NT2/D1 (cell line): ENCODE measurements at regions not wholly inside any gene's neighbourhood (a gene's known extent, or its start where the extent isn't known, plus 50 kb on each side); places are given as distances from the start of the nearest gene placed in this dataset.

Source experiments
- YY1 ChIP-seq: IDR thresholded peaks from 2 replicates; pipeline ENCODE4 v1.6.1; 2011; ENCODE audit not compliant: insufficient read length, insufficient read depth
- ZNF274 ChIP-seq: IDR thresholded peaks from 2 replicates; pipeline ENCODE4 v1.6.1; 2011; ENCODE audit warnings: mild to moderate bottlenecking, low read depth, low read length

- TF ChIP-seq YY1 (no peak), ZNF274 (no peak)
Measured at GRCh38 chr3:78398401-78398800, 1358.5 kb downstream of the ROBO2 start.
